B cell (primary cell): ENCODE measurements at regions not wholly inside any gene's neighbourhood (a gene's known extent, or its start where the extent isn't known, plus 50 kb on each side); places are given as distances from the start of the nearest gene placed in this dataset.

ENCODE experiments used
- EZH2 ChIP-seq: IDR thresholded peaks from 2 replicates; pipeline ENCODE4 v1.6.1; 2012; ENCODE audit warnings: borderline replicate concordance, low read depth, mild to moderate bottlenecking, moderate library complexity, low read length; ENCODE audit not compliant: insufficient read depth, poor library complexity, severe bottlenecking
- TF ChIP-seq, protein P1 (sequence below): fragments of 200-600 bp; IDR thresholded peaks from one replicate; pipeline ENCODE4 v1.8.0; 2022; ENCODE audit warnings: antibody characterized with exemption, mild to moderate bottlenecking

DNA sequence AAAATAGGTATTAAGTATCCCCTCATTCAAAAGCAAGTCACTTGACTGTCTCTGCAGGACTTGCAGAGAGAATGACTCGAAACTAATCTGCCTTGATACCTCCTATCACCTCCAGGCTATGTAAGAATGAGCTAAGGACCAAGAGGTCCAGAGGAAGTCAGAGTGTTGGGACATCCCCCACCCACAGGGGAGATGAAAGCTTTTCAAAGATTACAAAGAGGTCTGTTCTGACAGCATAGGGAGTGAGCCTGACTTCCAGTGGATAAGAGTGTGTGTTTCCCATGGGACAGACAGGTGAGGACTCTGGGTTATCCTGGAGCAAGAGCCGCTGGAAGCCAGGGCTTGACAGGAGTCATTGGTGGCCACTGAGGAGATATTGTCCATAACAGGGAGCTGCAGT lies 85.0 kb upstream of the TACR1 start:
- TF ChIP-seq, protein P1, sequence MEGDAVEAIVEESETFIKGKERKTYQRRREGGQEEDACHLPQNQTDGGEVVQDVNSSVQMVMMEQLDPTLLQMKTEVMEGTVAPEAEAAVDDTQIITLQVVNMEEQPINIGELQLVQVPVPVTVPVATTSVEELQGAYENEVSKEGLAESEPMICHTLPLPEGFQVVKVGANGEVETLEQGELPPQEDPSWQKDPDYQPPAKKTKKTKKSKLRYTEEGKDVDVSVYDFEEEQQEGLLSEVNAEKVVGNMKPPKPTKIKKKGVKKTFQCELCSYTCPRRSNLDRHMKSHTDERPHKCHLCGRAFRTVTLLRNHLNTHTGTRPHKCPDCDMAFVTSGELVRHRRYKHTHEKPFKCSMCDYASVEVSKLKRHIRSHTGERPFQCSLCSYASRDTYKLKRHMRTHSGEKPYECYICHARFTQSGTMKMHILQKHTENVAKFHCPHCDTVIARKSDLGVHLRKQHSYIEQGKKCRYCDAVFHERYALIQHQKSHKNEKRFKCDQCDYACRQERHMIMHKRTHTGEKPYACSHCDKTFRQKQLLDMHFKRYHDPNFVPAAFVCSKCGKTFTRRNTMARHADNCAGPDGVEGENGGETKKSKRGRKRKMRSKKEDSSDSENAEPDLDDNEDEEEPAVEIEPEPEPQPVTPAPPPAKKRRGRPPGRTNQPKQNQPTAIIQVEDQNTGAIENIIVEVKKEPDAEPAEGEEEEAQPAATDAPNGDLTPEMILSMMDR, result no peak
- no peak for TF ChIP-seq EZH2
